ENCODE measurements at regions not wholly inside any gene's neighbourhood (a gene's known extent, or its start where the extent isn't known, plus 50 kb on each side); places are given as distances from the start of the nearest gene placed in this dataset.
"Not testable (repeated sequence)": the region's sequence is repeated elsewhere in the genome, so short reads cannot be mapped to it uniquely, and the experiment has no call there.

GRCh38 chr4:27985522-27985921 lies 1124.9 kb downstream of the STIM2 start:
- no peak for DNase-seq

GRCh38 chr4:27986476-27986875 lies 1125.8 kb downstream of the STIM2 start:
- DNase-seq: no peak

- DNase-seq: no peak
Observed at GRCh38 chr4:28001698-28002097, 1141.1 kb downstream of the STIM2 start.

- no peak for DNase-seq
Observed at GRCh38 chr4:28004520-28004919, 1143.9 kb downstream of the STIM2 start.

GRCh38 chr4:28006021-28006420 lies 1145.4 kb downstream of the STIM2 start:
- no peak for DNase-seq

- DNase-seq: no peak
Observed at GRCh38 chr4:28007693-28008092, 1147.1 kb downstream of the STIM2 start.

- no peak for DNase-seq
Observed at GRCh38 chr4:28009541-28009940, 1148.9 kb downstream of the STIM2 start.

- DNase-seq: no peak
Observed at GRCh38 chr4:28010577-28011240, 1150.1 kb downstream of the STIM2 start.

- no peak for DNase-seq
Observed at GRCh38 chr4:28014469-28014868, 1153.8 kb downstream of the STIM2 start.

GRCh38 chr4:28015996-28016395 lies 1155.4 kb downstream of the STIM2 start:
- DNase-seq: no peak

GRCh38 chr4:28038253-28038652 lies 1177.6 kb downstream of the STIM2 start:
- DNase-seq: not testable (repeated sequence)

- DNase-seq: no peak
Observed at GRCh38 chr4:28062562-28062961, 1201.9 kb downstream of the STIM2 start.

- no peak for DNase-seq
Observed at GRCh38 chr4:28073860-28074555, 1213.4 kb downstream of the STIM2 start.

GRCh38 chr4:28075401-28075956 lies 1214.8 kb downstream of the STIM2 start:
- no peak for DNase-seq

GRCh38 chr4:28077203-28077602 lies 1216.6 kb downstream of the STIM2 start:
- DNase-seq: not testable (repeated sequence)

- DNase-seq: no peak
Observed at GRCh38 chr4:28082686-28083390, 1222.2 kb downstream of the STIM2 start.

- no peak for DNase-seq
Observed at GRCh38 chr4:28092610-28093009, 1232.0 kb downstream of the STIM2 start.

- DNase-seq: no peak
Observed at GRCh38 chr4:28093071-28093470, 1232.4 kb downstream of the STIM2 start.

GRCh38 chr4:28101583-28101982 lies 1240.9 kb downstream of the STIM2 start:
- DNase-seq: no peak

GRCh38 chr4:28105271-28105859 lies 1244.7 kb downstream of the STIM2 start:
- DNase-seq: no peak

- DNase-seq: no peak
Observed at GRCh38 chr4:28106155-28106554, 1245.5 kb downstream of the STIM2 start.

GRCh38 chr4:28109801-28110200 lies 1249.2 kb downstream of the STIM2 start:
- no peak for DNase-seq

- DNase-seq: not testable (repeated sequence)
Observed at GRCh38 chr4:28112691-28113335, 1252.2 kb downstream of the STIM2 start.

Measured in activated CD4-positive, alpha-beta T cell treated with anti-CD3 and anti-CD28 coated beads for 48 hours (primary cell).